Keratinocyte (primary cell): ENCODE measurements at regions not wholly inside any gene's neighbourhood (a gene's known extent, or its start where the extent isn't known, plus 50 kb on each side); places are given as distances from the start of the nearest gene placed in this dataset.

Experiments used
- DNase-seq: peaks from one replicate; pipeline ENCODE4 v3.0.0-alpha.2; 2011; ENCODE audit warnings: low read depth, missing footprints, low spot score
- FAIRE-seq: peaks from 2 replicates; lab custom pipeline; 2011; peaks lifted over from hg19 to GRCh38; lab: Jason Lieb, UNC
- H2AFZ ChIP-seq: 2 replicates; pipeline ENCODE4 v1.6.0; 2012; ENCODE audit warnings: low read length, control low read depth, inconsistent platforms; ENCODE audit not compliant: control insufficient read depth
- H3K27ac ChIP-seq: 2 replicates; pipeline ENCODE4 v1.5.1; 2011; ENCODE audit warnings: low read length; ENCODE audit not compliant: control insufficient read depth, insufficient read depth
- H3K27me3 ChIP-seq: 3 replicates; pipeline ENCODE4 v1.6.0; 2011; ENCODE audit warnings: low read length; ENCODE audit not compliant: control insufficient read depth, insufficient read depth; ENCODE audit errors: extremely low read depth
- H3K36me3 ChIP-seq, 2 experiments: 2 replicates in 1 of 2; 3 replicates in 1 of 2; pipeline ENCODE4 v1.5.1; 2011; ENCODE audit warnings: low read length in 2 of 2, mild to moderate bottlenecking in 1 of 2; ENCODE audit not compliant: control insufficient read depth in 2 of 2, insufficient read depth in 2 of 2; ENCODE audit errors: extremely low read depth in 1 of 2
- H3K4me1 ChIP-seq: 3 replicates; pipeline ENCODE4 v1.5.1; 2011; ENCODE audit warnings: low read length; ENCODE audit not compliant: control insufficient read depth, insufficient read depth; ENCODE audit errors: extremely low read depth
- H3K4me2 ChIP-seq: 3 replicates; pipeline ENCODE4 v1.6.0; 2011; ENCODE audit warnings: low read depth, low read length; ENCODE audit not compliant: control insufficient read depth, insufficient read depth; ENCODE audit errors: extremely low read depth
- H3K4me3 ChIP-seq, 3 experiments: fragments of 200-600 bp in 1 of 3; sonication (generic) in 1 of 3; 2 replicates in 2 of 3; 3 replicates in 1 of 3; pipeline ENCODE4 v1.5.1; 2011 to 2016; ENCODE audit warnings: low read length in 3 of 3, mild to moderate bottlenecking in 3 of 3, control low read depth in 2 of 3, inconsistent platforms in 1 of 3, low read depth in 1 of 3, mixed read lengths in 1 of 3, mixed run types in 1 of 3, moderate library complexity in 1 of 3; ENCODE audit not compliant: control insufficient read depth in 2 of 3, insufficient read depth in 2 of 3; ENCODE audit errors: extremely low read depth in 1 of 3
- H3K79me2 ChIP-seq: 2 replicates; pipeline ENCODE4 v1.6.0; 2012; ENCODE audit warnings: low read length; ENCODE audit not compliant: control insufficient read depth, insufficient read depth
- H3K9ac ChIP-seq: 3 replicates; pipeline ENCODE4 v1.6.0; 2011; ENCODE audit warnings: low read length; ENCODE audit not compliant: control insufficient read depth, insufficient read depth; ENCODE audit errors: extremely low read depth
- H3K9me1 ChIP-seq: 3 replicates; pipeline ENCODE4 v1.6.0; 2011; ENCODE audit warnings: low read length; ENCODE audit not compliant: control insufficient read depth, insufficient read depth; ENCODE audit errors: extremely low read depth
- H3K9me3 ChIP-seq: 2 replicates; pipeline ENCODE4 v1.5.1; 2012; ENCODE audit warnings: low read depth, low read length; ENCODE audit not compliant: control insufficient read depth
- H4K20me1 ChIP-seq: 3 replicates; pipeline ENCODE4 v1.6.0; 2011; ENCODE audit warnings: low read length; ENCODE audit not compliant: control insufficient read depth, insufficient read depth; ENCODE audit errors: extremely low read depth
- EZH2 ChIP-seq: IDR thresholded peaks from one replicate; pipeline ENCODE4 v1.6.1; 2012; ENCODE audit warnings: inconsistent platforms, mild to moderate bottlenecking, low read length, moderate library complexity
- dilution Hi-C: fragments of 300-500 bp; cut with MboI; formaldehyde crosslinking; loops from one replicate; pipeline ENCODE4 v1.7.0; 2020; ENCODE audit warnings: low sequenced_read_pairs; ENCODE audit not compliant: extremely low pct_ligation_motif_present
- TF ChIP-seq, protein P1 (sequence below), 3 experiments: IDR thresholded peaks in 1 of 3; conservative IDR thresholded peaks in 1 of 3; optimal IDR thresholded peaks in 1 of 3; 2 replicates in 2 of 3; 3 replicates in 1 of 3; pipeline versions ENCODE3 to v1.5.1; 2011; ENCODE audit warnings: low read length in 3 of 3, mild to moderate bottlenecking in 3 of 3, moderate library complexity in 2 of 3, control low read depth in 1 of 3, inconsistent platforms in 1 of 3; ENCODE audit not compliant: insufficient read depth in 2 of 3; ENCODE audit errors: extremely low read depth in 1 of 3

DNA sequence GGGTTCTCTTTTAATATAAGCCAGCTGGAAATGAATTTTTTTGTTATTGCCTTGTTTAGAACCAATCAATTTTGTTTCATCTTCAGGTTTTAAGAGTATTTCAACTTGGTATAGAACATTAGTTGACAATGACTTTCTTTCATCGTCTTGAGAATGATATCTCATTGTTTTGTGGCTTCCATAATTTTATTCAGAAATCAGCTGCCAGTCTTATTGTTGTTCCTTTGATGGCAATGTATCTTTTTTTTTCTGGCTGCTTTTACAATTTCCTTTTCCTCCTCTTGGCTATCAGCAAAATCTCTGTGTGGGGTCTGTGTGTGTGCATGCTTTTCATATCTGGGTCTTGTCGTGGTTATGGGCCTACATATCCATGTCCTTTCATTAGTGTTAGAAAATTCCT lies 1536.4 kb upstream of the TENM3 start:
- dilution Hi-C loops, result no loop called here
- Histone ChIP-seq H3K9me1 (no peaks in the 10 kb centered on the region), H4K20me1 (no peaks in the 10 kb centered on the region), H3K4me2 (no peak overlapping the region), H3K4me1 (no peaks in the 10 kb centered on the region), H2AFZ (no peak overlapping the region), H3K36me3 (no peaks in the 10 kb centered on the region), H3K27me3 (no peaks in the 10 kb centered on the region), H3K9ac (no peak overlapping the region), H3K4me3 (no peak overlapping the region), H3K9me3 (no peaks in the 10 kb centered on the region), H3K27ac (no peak overlapping the region), H3K79me2 (no peaks in the 10 kb centered on the region)
- TF ChIP-seq EZH2, result no peak
- TF ChIP-seq, protein P1, sequence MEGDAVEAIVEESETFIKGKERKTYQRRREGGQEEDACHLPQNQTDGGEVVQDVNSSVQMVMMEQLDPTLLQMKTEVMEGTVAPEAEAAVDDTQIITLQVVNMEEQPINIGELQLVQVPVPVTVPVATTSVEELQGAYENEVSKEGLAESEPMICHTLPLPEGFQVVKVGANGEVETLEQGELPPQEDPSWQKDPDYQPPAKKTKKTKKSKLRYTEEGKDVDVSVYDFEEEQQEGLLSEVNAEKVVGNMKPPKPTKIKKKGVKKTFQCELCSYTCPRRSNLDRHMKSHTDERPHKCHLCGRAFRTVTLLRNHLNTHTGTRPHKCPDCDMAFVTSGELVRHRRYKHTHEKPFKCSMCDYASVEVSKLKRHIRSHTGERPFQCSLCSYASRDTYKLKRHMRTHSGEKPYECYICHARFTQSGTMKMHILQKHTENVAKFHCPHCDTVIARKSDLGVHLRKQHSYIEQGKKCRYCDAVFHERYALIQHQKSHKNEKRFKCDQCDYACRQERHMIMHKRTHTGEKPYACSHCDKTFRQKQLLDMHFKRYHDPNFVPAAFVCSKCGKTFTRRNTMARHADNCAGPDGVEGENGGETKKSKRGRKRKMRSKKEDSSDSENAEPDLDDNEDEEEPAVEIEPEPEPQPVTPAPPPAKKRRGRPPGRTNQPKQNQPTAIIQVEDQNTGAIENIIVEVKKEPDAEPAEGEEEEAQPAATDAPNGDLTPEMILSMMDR (optimal IDR thresholded peaks at IDR 0.05 in 1 of 3, IDR thresholded peaks at IDR 0.05 in 1 of 3, conservative IDR thresholded peaks at IDR 0.05 in 1 of 3; ENCODE audit: extremely low read depth in 1 of 3, insufficient read depth in 2 of 3, low read length in 3 of 3), result no peak
- FAIRE-seq (no peak), DNase-seq (no peak)

DNA sequence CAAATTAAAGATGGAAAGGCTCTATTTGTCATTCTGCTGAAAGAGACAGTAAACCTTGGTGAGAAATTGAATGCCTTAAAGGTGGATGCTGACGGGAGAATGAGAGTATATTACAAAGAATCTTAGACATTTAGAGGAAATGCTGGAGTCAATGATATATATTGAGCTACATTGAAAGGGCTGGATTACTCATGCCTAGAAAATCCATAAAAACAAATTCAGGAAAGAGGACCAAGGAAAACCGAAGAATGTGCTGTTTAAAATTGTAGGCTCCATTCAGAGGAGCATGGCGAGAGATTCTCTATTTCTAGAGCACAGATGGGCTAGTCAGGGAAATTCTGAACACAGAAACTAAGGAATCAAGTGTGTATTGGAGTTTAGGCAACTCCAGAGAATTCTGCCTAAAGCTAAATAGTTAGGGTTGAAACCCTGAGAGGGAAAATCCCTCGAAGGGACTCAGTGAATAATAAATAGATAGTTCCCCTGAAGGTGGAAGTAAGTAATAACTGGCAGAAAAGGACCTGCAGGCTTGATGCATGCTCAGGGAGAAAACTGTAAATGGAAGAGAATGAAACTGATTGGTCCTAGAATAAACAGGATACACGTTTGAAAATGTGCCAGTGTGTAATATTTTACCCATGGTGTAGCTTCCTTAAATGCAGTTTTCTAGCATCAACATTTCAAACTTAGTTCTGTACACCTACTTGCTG lies 1532.4 kb upstream of the TENM3 start:
- no peak overlapping the region for H3K4me2 ChIP-seq
- FAIRE-seq, result no peak

More for the DNA sequence above, 1532.4 kb upstream of the TENM3 start:
- no peak for DNase-seq
- no peaks in the 10 kb centered on the region for H4K20me1 ChIP-seq
- no peak overlapping the region for H3K4me3 ChIP-seq
- H3K79me2 ChIP-seq, result no peaks in the 10 kb centered on the region
- no peak overlapping the region for H3K27ac ChIP-seq
- H3K27me3 ChIP-seq, result no peaks in the 10 kb centered on the region
- dilution Hi-C loops, result no loop called here
- no peaks in the 10 kb centered on the region for H3K9me3 ChIP-seq
- H2AFZ ChIP-seq, result no peak overlapping the region
- TF ChIP-seq EZH2, result no peak
- TF ChIP-seq, protein P1 (optimal IDR thresholded peaks at IDR 0.05 in 1 of 3, IDR thresholded peaks at IDR 0.05 in 1 of 3, conservative IDR thresholded peaks at IDR 0.05 in 1 of 3; ENCODE audit: extremely low read depth in 1 of 3, insufficient read depth in 2 of 3, low read length in 3 of 3), result no peak
- no peak overlapping the region for H3K9ac ChIP-seq
- H3K4me1 ChIP-seq, result no peaks in the 10 kb centered on the region
- H3K36me3 ChIP-seq, result no peaks in the 10 kb centered on the region
- no peaks in the 10 kb centered on the region for H3K9me1 ChIP-seq
